DOHH2 (cell line): ENCODE measurements at regions not wholly inside any gene's neighbourhood (a gene's known extent, or its start where the extent isn't known, plus 50 kb on each side); places are given as distances from the start of the nearest gene placed in this dataset.

Experiments
- EZH2phosphoT487 ChIP-seq: fragments of 200-600 bp; sonication (generic); IDR thresholded peaks from 2 replicates; pipeline ENCODE4 v1.6.1; 2017; ENCODE audit warnings: borderline replicate concordance, mild to moderate bottlenecking, antibody characterized with exemption, low read length, moderate library complexity, mixed read lengths
- TF ChIP-seq, protein P1 (sequence below): fragments of 200-600 bp; sonication (generic); IDR thresholded peaks from one replicate; pipeline ENCODE4 v1.5.1; 2014; ENCODE audit warnings: antibody characterized with exemption, mild to moderate bottlenecking, low read depth, low read length; ENCODE audit not compliant: poor library complexity, severe bottlenecking

GRCh38 chr20:20881808-20882207 lies 169.4 kb upstream of the RALGAPA2 start:
- TF ChIP-seq, protein P1, sequence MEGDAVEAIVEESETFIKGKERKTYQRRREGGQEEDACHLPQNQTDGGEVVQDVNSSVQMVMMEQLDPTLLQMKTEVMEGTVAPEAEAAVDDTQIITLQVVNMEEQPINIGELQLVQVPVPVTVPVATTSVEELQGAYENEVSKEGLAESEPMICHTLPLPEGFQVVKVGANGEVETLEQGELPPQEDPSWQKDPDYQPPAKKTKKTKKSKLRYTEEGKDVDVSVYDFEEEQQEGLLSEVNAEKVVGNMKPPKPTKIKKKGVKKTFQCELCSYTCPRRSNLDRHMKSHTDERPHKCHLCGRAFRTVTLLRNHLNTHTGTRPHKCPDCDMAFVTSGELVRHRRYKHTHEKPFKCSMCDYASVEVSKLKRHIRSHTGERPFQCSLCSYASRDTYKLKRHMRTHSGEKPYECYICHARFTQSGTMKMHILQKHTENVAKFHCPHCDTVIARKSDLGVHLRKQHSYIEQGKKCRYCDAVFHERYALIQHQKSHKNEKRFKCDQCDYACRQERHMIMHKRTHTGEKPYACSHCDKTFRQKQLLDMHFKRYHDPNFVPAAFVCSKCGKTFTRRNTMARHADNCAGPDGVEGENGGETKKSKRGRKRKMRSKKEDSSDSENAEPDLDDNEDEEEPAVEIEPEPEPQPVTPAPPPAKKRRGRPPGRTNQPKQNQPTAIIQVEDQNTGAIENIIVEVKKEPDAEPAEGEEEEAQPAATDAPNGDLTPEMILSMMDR = no peak
- TF ChIP-seq EZH2phosphoT487 = no peak
